NT2/D1 (cell line): ENCODE measurements at regions not wholly inside any gene's neighbourhood (a gene's known extent, or its start where the extent isn't known, plus 50 kb on each side); places are given as distances from the start of the nearest gene placed in this dataset.

ENCODE experiments used
- YY1 ChIP-seq: IDR thresholded peaks from 2 replicates; pipeline ENCODE4 v1.6.1; 2011; ENCODE audit not compliant: insufficient read length, insufficient read depth
- ZNF274 ChIP-seq: IDR thresholded peaks from 2 replicates; pipeline ENCODE4 v1.6.1; 2011; ENCODE audit warnings: mild to moderate bottlenecking, low read depth, low read length

DNA sequence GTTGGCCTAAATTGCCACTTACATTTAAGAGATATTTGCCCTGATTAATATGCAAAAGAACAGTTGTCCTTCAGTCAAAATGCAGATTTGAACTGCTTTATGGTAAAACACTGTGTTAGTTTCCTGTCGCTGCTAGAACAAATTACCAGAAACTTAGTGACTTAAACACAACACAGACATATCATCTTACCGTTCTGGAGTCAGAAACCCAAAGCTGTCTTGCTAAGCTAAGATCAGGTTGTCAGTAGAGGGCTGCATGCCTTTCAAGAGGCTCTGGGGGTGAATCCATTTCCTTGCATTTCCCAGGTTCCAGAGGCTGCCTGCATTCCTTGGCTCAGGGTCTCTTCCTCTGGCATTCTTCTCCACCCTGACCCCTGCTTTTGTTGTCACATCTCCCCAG, 149.5 kb downstream of the FAM161A start:
- TF ChIP-seq YY1 (no peak), ZNF274 (no peak)
